Hepatocyte (in vitro differentiated cells): ENCODE measurements at regions not wholly inside any gene's neighbourhood (a gene's known extent, or its start where the extent isn't known, plus 50 kb on each side); places are given as distances from the start of the nearest gene placed in this dataset.

Experiments
- DNase-seq: peaks from one replicate; pipeline ENCODE4 v3.0.0-alpha.2; 2016; ENCODE audit warnings: low spot score
- H2AFZ ChIP-seq: fragments of 200-600 bp; sonication (generic); 2 replicates; pipeline ENCODE4 v1.6.0; 2016; ENCODE audit warnings: antibody characterized with exemption, mild to moderate bottlenecking
- H3K27ac ChIP-seq: fragments of 200-600 bp; sonication (generic); 2 replicates; pipeline ENCODE4 v1.5.1; 2016; ENCODE audit warnings: mild to moderate bottlenecking
- H3K27me3 ChIP-seq: fragments of 200-600 bp; sonication (generic); 2 replicates; pipeline ENCODE4 v1.6.1; 2016
- H3K36me3 ChIP-seq: fragments of 200-600 bp; sonication (generic); replicated peaks from 2 replicates; pipeline ENCODE4 v1.5.1; 2016; ENCODE audit warnings: low read depth; ENCODE audit not compliant: insufficient read depth
- H3K4me1 ChIP-seq: fragments of 200-600 bp; sonication (generic); 2 replicates; pipeline ENCODE4 v1.5.1; 2016; ENCODE audit warnings: mild to moderate bottlenecking, moderate library complexity; ENCODE audit not compliant: insufficient read depth
- H3K4me2 ChIP-seq: fragments of 200-600 bp; sonication (generic); 2 replicates; pipeline ENCODE4 v1.6.0; 2016
- H3K4me3 ChIP-seq: fragments of 200-600 bp; sonication (generic); 2 replicates; pipeline ENCODE4 v1.5.1; 2016; ENCODE audit warnings: mild to moderate bottlenecking
- H3K79me2 ChIP-seq: fragments of 200-600 bp; sonication (generic); 2 replicates; pipeline ENCODE4 v1.6.0; 2017; ENCODE audit warnings: mild to moderate bottlenecking
- H3K9me2 ChIP-seq: fragments of 200-600 bp; sonication (generic); replicated peaks from 2 replicates; pipeline ENCODE4 v1.6.0; 2017; ENCODE audit warnings: mild to moderate bottlenecking; ENCODE audit not compliant: insufficient read depth
- H3K9me3 ChIP-seq: fragments of 200-600 bp; sonication (generic); 2 replicates; pipeline ENCODE4 v1.5.1; 2016; ENCODE audit warnings: low read depth, mild to moderate bottlenecking
- H4K20me1 ChIP-seq: fragments of 200-600 bp; sonication (generic); 2 replicates; pipeline ENCODE4 v1.6.0; 2016; ENCODE audit warnings: mild to moderate bottlenecking; ENCODE audit not compliant: insufficient read depth, poor library complexity, severe bottlenecking
- EZH2 ChIP-seq: fragments of 200-600 bp; sonication (generic); IDR thresholded peaks from 2 replicates; pipeline ENCODE4 v1.6.1; 2016; ENCODE audit warnings: antibody characterized with exemption, mild to moderate bottlenecking, borderline replicate concordance
- EZH2phosphoT487 ChIP-seq: fragments of 200-600 bp; sonication (generic); IDR thresholded peaks from one replicate; pipeline ENCODE4 v1.6.1; 2018; ENCODE audit warnings: antibody characterized with exemption, mild to moderate bottlenecking, low read depth, moderate library complexity; ENCODE audit not compliant: unreplicated experiment, severe bottlenecking
- WGBS: methylation state at CpG from one replicate; pipeline ENCODE4 v1.1.6; 2016; ENCODE audit warnings: low lambda C conversion rate; ENCODE audit errors: missing lambda C conversion rate; 5-methylcytosine and 5-hydroxymethylcytosine counted together
- TF ChIP-seq, protein P1 (sequence below): fragments of 200-600 bp; sonication (generic); IDR thresholded peaks from 2 replicates; pipeline ENCODE4 v1.5.1; 2016; ENCODE audit warnings: antibody characterized with exemption, mild to moderate bottlenecking; ENCODE audit not compliant: poor library complexity

DNA sequence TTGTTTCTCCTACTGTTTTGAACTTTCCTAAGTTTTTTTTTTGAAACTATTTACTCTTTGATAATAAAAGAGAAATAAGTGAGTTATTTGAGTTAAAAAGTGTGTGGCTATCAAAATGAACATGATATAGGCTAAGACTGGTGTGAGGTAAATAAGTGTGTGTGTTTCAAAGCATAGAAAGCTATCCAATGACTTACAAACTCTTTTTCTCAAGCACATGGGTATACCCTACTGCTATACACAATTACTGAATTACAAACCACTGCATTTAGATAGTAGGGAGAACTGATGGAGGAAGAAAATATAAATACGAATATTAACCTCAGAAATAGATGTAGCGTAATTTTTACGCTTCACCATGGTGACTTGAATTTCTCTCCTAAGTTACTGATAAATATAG lies 305.8 kb upstream of the ANXA10 start:
- H3K79me2 ChIP-seq, result no peaks in the 10 kb centered on the region
- no peaks in the 10 kb centered on the region for H3K36me3 ChIP-seq
- no peak for DNase-seq
- H3K4me3 ChIP-seq, result no peak overlapping the region
- 96% methylated on average over 3 of the region's 3 CpGs for WGBS
- no peaks in the 10 kb centered on the region for H4K20me1 ChIP-seq
- no peak for TF ChIP-seq EZH2phosphoT487
- TF ChIP-seq, protein P1, sequence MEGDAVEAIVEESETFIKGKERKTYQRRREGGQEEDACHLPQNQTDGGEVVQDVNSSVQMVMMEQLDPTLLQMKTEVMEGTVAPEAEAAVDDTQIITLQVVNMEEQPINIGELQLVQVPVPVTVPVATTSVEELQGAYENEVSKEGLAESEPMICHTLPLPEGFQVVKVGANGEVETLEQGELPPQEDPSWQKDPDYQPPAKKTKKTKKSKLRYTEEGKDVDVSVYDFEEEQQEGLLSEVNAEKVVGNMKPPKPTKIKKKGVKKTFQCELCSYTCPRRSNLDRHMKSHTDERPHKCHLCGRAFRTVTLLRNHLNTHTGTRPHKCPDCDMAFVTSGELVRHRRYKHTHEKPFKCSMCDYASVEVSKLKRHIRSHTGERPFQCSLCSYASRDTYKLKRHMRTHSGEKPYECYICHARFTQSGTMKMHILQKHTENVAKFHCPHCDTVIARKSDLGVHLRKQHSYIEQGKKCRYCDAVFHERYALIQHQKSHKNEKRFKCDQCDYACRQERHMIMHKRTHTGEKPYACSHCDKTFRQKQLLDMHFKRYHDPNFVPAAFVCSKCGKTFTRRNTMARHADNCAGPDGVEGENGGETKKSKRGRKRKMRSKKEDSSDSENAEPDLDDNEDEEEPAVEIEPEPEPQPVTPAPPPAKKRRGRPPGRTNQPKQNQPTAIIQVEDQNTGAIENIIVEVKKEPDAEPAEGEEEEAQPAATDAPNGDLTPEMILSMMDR, result no peak
- no peaks in the 10 kb centered on the region for H3K9me2 ChIP-seq
- no peaks in the 10 kb centered on the region for H3K27me3 ChIP-seq
- H3K9me3 ChIP-seq, result no peaks in the 10 kb centered on the region
- H3K4me1 ChIP-seq, result no peaks in the 10 kb centered on the region
- no peak overlapping the region for H3K4me2 ChIP-seq
- no peak overlapping the region for H3K27ac ChIP-seq
- no peak overlapping the region for H2AFZ ChIP-seq

DNA sequence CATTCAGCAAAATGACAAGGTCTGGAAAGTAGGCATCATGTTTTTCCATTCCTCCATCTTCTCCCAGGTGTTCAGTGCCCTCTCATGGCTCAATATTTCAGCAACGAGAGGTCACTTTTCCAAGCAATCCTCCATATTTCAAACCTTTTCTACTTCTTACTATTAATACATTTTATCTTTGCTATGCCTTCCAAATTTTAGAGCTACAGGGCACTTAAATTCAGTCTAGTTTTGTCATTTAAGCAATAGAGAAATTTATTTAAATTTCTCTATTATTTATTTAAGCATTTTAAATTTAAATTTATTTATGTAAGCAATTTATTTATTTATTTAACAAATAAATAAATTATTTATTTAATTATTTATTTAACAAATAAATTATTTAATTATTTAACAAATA lies 305.1 kb upstream of the ANXA10 start:
- Histone ChIP-seq H3K27me3 (no peaks in the 10 kb centered on the region), H3K9me2 (no peaks in the 10 kb centered on the region), H3K36me3 (no peaks in the 10 kb centered on the region), H2AFZ (no peak overlapping the region), H3K27ac (no peak overlapping the region), H3K79me2 (no peaks in the 10 kb centered on the region), H3K4me2 (no peak overlapping the region), H3K9me3 (no peaks in the 10 kb centered on the region), H3K4me3 (no peak overlapping the region), H4K20me1 (no peaks in the 10 kb centered on the region), H3K4me1 (no peaks in the 10 kb centered on the region)
- 91% methylated on average over 1 of the region's 1 CpG for WGBS
- DNase-seq, result no peak
- TF ChIP-seq, protein P1, result no peak
- TF ChIP-seq EZH2, result no peak
- no peak for TF ChIP-seq EZH2phosphoT487

DNA sequence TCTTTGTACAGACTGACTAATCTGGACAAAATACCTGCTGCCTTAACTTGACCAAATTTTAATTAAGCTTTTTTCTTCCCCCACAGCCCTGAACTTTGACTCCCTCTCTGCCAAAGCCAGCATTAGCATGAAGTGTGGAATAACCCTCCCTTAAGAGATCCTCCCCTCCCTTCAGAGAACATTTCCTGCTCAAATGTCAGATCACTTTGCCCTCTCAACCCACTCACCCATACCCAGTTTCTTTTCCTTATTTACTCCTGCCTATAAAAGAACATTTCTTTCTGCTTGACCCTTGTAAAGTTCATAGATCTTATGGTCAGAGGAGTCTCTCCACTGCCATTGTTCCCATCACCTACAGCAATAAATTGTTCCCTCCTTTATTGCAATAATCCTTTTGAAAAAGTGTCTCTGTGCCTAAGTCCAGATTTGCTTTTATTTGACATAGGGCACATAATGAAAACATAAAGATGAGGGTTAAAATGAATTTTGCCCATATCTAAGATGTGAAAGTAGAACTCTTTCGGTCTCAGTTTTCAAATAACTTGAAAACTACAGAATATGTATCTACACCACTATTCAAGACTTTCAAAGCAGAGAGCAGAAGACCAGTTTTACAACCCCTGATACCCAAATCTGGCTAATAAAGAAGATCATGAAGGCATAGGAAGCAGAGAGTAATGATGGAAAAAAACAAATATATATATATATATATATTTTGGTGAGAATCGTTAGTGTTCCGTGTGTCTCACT lies 289.7 kb upstream of the ANXA10 start:
- Histone ChIP-seq H3K4me2 (no peak overlapping the region), H3K4me3 (no peak overlapping the region), H3K9me2 (no peaks in the 10 kb centered on the region), H2AFZ (no peak overlapping the region), H3K27me3 (no peaks in the 10 kb centered on the region), H3K36me3 (no peaks in the 10 kb centered on the region), H3K4me1 (no peaks in the 10 kb centered on the region), H3K79me2 (no peaks in the 10 kb centered on the region), H4K20me1 (no peaks in the 10 kb centered on the region), H3K9me3 (no peaks in the 10 kb centered on the region), H3K27ac (no peak overlapping the region)
- TF ChIP-seq EZH2 (no peak), EZH2phosphoT487 (no peak)
- TF ChIP-seq, protein P1, result no peak
- no peak for DNase-seq
- 97% methylated on average over 3 of the region's 3 CpGs for WGBS

DNA sequence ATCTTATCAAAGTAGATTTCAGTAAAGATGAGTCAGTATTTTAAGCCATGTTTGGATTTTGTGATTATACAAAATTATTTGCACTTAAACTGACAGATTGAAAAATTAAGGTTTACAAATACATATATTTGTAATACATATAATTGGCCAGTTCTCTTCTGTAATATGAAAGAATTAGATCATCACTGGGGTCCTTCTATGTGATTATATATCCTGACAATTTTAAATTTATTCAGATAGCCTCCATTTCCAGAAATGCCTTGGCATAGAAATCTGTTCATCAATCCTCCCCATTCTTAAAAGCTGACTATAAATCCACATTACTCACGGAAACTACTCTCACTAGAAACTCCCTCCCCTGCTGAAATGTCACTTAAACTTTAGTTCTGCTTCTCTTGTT lies 280.4 kb upstream of the ANXA10 start:
- no peak for DNase-seq
- no peaks in the 10 kb centered on the region for H4K20me1 ChIP-seq
- no peak overlapping the region for H3K4me2 ChIP-seq
- no peak overlapping the region for H2AFZ ChIP-seq
- no peaks in the 10 kb centered on the region for H3K27me3 ChIP-seq
- H3K4me3 ChIP-seq, result no peak overlapping the region
- no peak overlapping the region for H3K27ac ChIP-seq
- TF ChIP-seq EZH2, result no peak
- TF ChIP-seq, protein P1, result no peak
- TF ChIP-seq EZH2phosphoT487, result no peak
- H3K79me2 ChIP-seq, result no peaks in the 10 kb centered on the region
- no peaks in the 10 kb centered on the region for H3K4me1 ChIP-seq
- H3K9me3 ChIP-seq, result no peaks in the 10 kb centered on the region
- 68% methylated on average over 1 of the region's 1 CpG for WGBS
- no peaks in the 10 kb centered on the region for H3K9me2 ChIP-seq
- no peaks in the 10 kb centered on the region for H3K36me3 ChIP-seq
